Aorta (tissue), 5 donors: ENCODE measurements at regions not wholly inside any gene's neighbourhood (a gene's known extent, or its start where the extent isn't known, plus 50 kb on each side); places are given as distances from the start of the nearest gene placed in this dataset.
"Not testable (repeated sequence)": the region's sequence is repeated elsewhere in the genome, so short reads cannot be mapped to it uniquely, and the experiment has no call there.

Experiments used
- ATAC-seq: fragments of 200-7000 bp; cut with Tn5 transposase; one replicate; pipeline ENCODE4 v1.9.1; 2022; ENCODE audit warnings: moderate library complexity; ENCODE audit not compliant: low FRiP score
- DNase-seq, 2 donors: peaks; one replicate each; pipeline ENCODE4 v3.0.0-alpha.2; 2020
- H3K27ac ChIP-seq, 2 donors: one replicate each; pipeline ENCODE4 v1.5.1; 2013; ENCODE audit warnings: low read length in 2 of 2, mild to moderate bottlenecking in 2 of 2, moderate library complexity in 2 of 2, control low read depth in 1 of 2, inconsistent platforms in 1 of 2, low read depth in 1 of 2
- H3K27me3 ChIP-seq, 2 donors: one replicate each; pipeline ENCODE4 v1.6.1; 2013; ENCODE audit warnings: control low read depth in 1 of 2, low read length in 1 of 2, mild to moderate bottlenecking in 1 of 2, moderate library complexity in 1 of 2; ENCODE audit not compliant: insufficient read depth in 2 of 2, control insufficient read depth in 1 of 2
- H3K36me3 ChIP-seq, 2 donors: one replicate each; pipeline ENCODE4 v1.6.1; 2013; ENCODE audit warnings: control low read depth in 1 of 2, low read length in 1 of 2, mild to moderate bottlenecking in 1 of 2; ENCODE audit not compliant: insufficient read depth in 2 of 2, control insufficient read depth in 1 of 2
- H3K4me1 ChIP-seq, 2 donors: one replicate each; pipeline ENCODE4 v1.6.1; 2013; ENCODE audit warnings: low read length in 2 of 2, control low read depth in 1 of 2, mild to moderate bottlenecking in 1 of 2, moderate library complexity in 1 of 2; ENCODE audit not compliant: insufficient read depth in 2 of 2, control insufficient read depth in 1 of 2
- H3K4me3 ChIP-seq, 2 donors: one replicate each; pipeline ENCODE4 v1.5.1; 2013; ENCODE audit warnings: low read length in 2 of 2, control low read depth in 1 of 2, mild to moderate bottlenecking in 1 of 2
- H3K9me3 ChIP-seq: one replicate; pipeline ENCODE4 v1.6.1; 2013; ENCODE audit warnings: mild to moderate bottlenecking, low read length; ENCODE audit not compliant: control insufficient read depth
- WGBS, 2 donors: extraction: QIAGEN DNeasy Blood & Tissue Kit; methylation state at CpG; one replicate each; pipeline ENCODE4 v1.1.7; 2013; 5-methylcytosine and 5-hydroxymethylcytosine counted together
- intact Hi-C, 2 donors: fragments of 100-400 bp; cut with DNase I; formaldehyde crosslinking; loops; one replicate each; pipeline versions ENCODE4 v1.14.2 to v1.15.0; 2022
- donor health status: healthy with polysubstance abuse.
- donor health status: Bipolar disorder and iron deficiency.
- donor health status: DM: no; HTN: no; CAD: no.
- donor health status: DM: no; HTN: no; CAD: no.
- donor health status: DM: yes; HTN: yes; CAD: no.

GRCh38 chr11:45000918-45001317 is 50.2 kb upstream of the TP53I11 start:
- no peak for DNase-seq
- H3K27me3 ChIP-seq = no peaks in the 10 kb centered on the region
- ATAC-seq = no peak
- intact Hi-C loops = no loop called here
- H3K9me3 ChIP-seq = no peaks in the 10 kb centered on the region
- H3K27ac ChIP-seq = no peak overlapping the region
- H3K36me3 ChIP-seq = no peaks in the 10 kb centered on the region
- no peak overlapping the region for H3K4me3 ChIP-seq
- 89 to 91% methylated on average over 4 of the region's 4 CpGs for WGBS, 2 donors
- H3K4me1 ChIP-seq = no peaks in the 10 kb centered on the region

DNA sequence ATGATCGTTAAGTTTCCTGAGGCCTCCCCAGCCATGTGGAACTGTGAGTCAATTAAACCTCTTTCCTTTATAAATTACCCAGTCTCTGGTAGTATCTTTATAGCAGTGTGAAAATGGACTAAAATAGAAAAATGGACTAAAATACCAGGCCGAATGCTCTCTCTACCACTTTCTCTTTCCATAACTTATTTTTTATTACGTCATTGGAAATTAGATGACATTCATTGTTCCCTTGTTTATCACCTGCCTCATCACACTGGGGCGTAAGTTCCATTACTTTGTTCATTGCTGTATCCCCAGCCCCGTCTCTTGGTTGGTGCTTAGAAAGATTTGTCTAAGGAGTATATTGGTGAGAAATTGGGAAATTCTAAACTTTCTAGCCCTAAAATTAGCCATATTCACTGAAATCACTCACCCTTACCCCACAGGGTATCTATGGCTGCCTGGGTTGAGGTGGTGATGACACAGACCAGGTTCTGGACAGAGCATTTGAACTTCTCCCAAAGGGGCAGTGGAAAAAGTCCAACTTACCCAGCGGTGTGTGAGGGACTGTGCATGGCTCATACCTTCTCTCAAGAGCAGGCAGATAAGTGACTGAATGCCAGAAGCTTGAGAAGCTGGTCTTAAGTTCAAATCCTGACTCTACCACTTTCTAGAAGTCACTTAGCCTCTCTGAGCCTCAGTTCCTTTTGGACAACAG is 50.9 kb upstream of the TP53I11 start:
- ATAC-seq = no peak

GRCh38 chr11:45005106-45005505 is 54.4 kb upstream of the TP53I11 start:
- no peak overlapping the region for H3K27ac ChIP-seq
- intact Hi-C loops = no loop called here
- H3K4me1 ChIP-seq = no peaks in the 10 kb centered on the region
- H3K36me3 ChIP-seq = no peaks in the 10 kb centered on the region
- peaks cover 0 to 2% of the 10 kb centered on the region in 2 donors for H3K27me3 ChIP-seq
- no peak overlapping the region for H3K4me3 ChIP-seq
- no peaks in the 10 kb centered on the region for H3K9me3 ChIP-seq
- ATAC-seq (no peak), DNase-seq (no peak)
- WGBS, 2 donors = 85% methylated on average over 1 of the region's 1 CpG

More for the DNA sequence above, 50.9 kb upstream of the TP53I11 start:
- no peak for DNase-seq
- no peak overlapping the region for H3K27ac ChIP-seq
- no peak overlapping the region for H3K4me3 ChIP-seq
- WGBS, 2 donors = 78 to 86% methylated on average over 6 of the region's 6 CpGs
- no peaks in the 10 kb centered on the region for H3K4me1 ChIP-seq
- no peaks in the 10 kb centered on the region for H3K36me3 ChIP-seq
- no peaks in the 10 kb centered on the region for H3K27me3 ChIP-seq
- intact Hi-C loops = no loop called here
- H3K9me3 ChIP-seq = no peaks in the 10 kb centered on the region

DNA sequence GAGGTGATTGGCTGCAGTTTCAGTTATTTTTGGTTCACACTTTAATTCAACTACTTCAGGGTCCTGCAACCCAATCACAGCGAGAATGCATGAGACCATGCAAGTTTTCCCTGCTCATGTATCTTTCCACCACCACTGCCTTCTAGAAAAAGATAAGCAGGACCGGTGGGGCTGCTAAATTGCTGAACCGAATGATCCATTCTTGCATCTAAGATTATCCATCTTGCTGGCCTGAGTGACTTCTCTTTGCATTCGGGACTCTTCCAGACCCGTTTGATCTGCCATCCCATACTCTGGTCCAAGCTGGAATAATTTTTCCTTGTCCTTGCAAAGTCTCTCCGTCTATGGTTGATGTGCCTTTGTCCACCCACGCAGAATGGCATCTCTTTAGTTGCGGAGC is 56.3 kb upstream of the TP53I11 start:
- 54 to 62% methylated on average over 8 of the region's 8 CpGs for WGBS, 2 donors
- Histone ChIP-seq H3K9me3 (no peaks in the 10 kb centered on the region), H3K36me3 (no peaks in the 10 kb centered on the region), H3K27ac (no peak overlapping the region), H3K4me3 (no peak overlapping the region), H3K4me1 (no peaks in the 10 kb centered on the region), H3K27me3 (peaks cover 0 to 3% of the 10 kb centered on the region in 2 donors)
- intact Hi-C loops = no loop called here
- ATAC-seq (no peak), DNase-seq (no peak)

DNA sequence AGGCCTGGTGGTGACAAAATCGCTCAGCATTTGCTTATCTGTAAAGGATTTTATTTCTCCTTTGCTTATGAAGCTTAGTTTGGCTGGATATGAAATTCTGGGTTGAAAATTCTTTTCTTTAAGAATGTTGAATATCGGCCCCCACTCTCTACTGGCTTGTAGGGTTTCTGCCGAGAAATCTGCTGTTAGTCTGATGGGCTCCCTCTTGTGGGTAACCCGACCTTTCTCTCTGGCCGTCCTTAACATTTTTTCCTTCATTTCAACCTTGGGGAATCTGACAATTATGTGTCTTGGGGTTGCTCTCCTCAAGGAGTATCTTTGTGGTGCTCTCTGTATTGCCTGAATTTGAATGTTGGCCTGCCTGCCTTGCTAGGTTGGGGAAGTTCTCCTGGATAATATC is 65.3 kb upstream of the TP53I11 start:
- H3K9me3 ChIP-seq, H3K4me1 ChIP-seq, H3K36me3 ChIP-seq, intact Hi-C loops, ATAC-seq, H3K27ac ChIP-seq, H3K4me3 ChIP-seq, DNase-seq, H3K27me3 ChIP-seq: not testable (repeated sequence)
- WGBS, 2 donors = 60 to 70% methylated on average over 5 of the region's 5 CpGs

DNA sequence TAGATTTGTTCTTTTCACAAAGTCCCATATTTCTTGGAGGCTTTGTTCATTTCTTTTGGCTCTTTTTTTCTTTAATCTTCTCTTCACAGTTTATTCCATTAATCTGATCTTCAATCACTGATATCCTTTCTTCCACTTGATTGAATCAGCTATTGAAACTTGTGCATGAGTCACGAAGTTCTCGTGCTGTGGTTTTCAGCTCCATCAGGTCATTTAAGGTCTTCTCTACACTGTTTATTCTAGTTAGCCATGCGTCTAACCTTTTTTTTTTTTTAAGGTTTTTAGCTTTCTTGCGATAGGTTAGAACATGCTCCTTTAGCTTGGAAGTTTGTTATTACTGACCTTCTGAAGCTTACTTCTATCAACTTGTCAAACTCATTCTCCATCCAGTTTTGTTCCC is 65.8 kb upstream of the TP53I11 start:
- DNase-seq, H3K27me3 ChIP-seq, H3K36me3 ChIP-seq, H3K4me1 ChIP-seq, intact Hi-C loops, H3K9me3 ChIP-seq, H3K4me3 ChIP-seq, ATAC-seq, H3K27ac ChIP-seq: not testable (repeated sequence)
- 75 to 80% methylated on average over 4 of the region's 4 CpGs for WGBS, 2 donors

DNA sequence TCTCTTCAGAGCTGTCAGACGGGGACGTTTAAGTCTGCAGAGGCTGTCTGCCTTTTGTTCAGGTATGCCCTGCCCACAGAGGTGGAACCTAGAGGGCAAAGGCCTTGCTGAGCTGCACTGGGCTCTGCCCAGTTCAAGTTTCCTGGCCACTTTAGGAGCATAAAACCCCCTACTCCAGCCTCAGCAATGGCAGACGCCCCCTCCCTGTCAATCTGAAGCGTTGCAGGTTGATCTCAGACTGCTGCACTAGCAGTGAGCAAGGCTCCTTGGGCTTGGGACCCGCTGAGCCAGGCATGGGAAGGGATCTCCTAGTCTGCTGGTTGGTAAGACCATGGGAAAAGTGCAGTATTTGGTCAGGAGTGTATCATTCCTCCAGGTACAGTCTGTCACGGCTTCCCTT is 66.6 kb upstream of the TP53I11 start:
- no peak for ATAC-seq
- Histone ChIP-seq H3K36me3 (no peaks in the 10 kb centered on the region), H3K27ac (no peak overlapping the region), H3K9me3 (no peaks in the 10 kb centered on the region), H3K4me1 (peaks cover 0 to 3% of the 10 kb centered on the region in 2 donors), H3K4me3 (no peak overlapping the region), H3K27me3 (no peaks in the 10 kb centered on the region)
- intact Hi-C loops = no loop called here
- no peak for DNase-seq
- 63 to 67% methylated on average over 6 of the region's 6 CpGs for WGBS, 2 donors

GRCh38 chr11:45021001-45021400 is 70.3 kb upstream of the TP53I11 start:
- peaks cover 0 to 3% of the 10 kb centered on the region in 2 donors for H3K4me1 ChIP-seq
- no peaks in the 10 kb centered on the region for H3K36me3 ChIP-seq
- DNase-seq (peak in 1 of 2 donors; percentile 64), ATAC-seq (no peak)
- no peaks in the 10 kb centered on the region for H3K9me3 ChIP-seq
- H3K4me3 ChIP-seq = no peak overlapping the region
- intact Hi-C loops = loop anchor here (5.0 kb wide), 1 partner anchor 66 kb away; no protein-coding TSS in a partner anchor
- H3K27me3 ChIP-seq = no peaks in the 10 kb centered on the region
- no peak overlapping the region for H3K27ac ChIP-seq

GRCh38 chr11:45021692-45022141 is 71.0 kb upstream of the TP53I11 start:
- WGBS, 2 donors = 3 to 5% methylated on average over 9 of the region's 9 CpGs
- Histone ChIP-seq H3K4me1 (peaks cover 0 to 3% of the 10 kb centered on the region in 2 donors), H3K27ac (peak overlapping the region in 1 of 2 donors; percentile 16), H3K27me3 (no peaks in the 10 kb centered on the region), H3K36me3 (no peaks in the 10 kb centered on the region), H3K9me3 (no peaks in the 10 kb centered on the region), H3K4me3 (no peak overlapping the region)
- intact Hi-C loops = loop anchor here (5.0 kb wide), 1 partner anchor 66 kb away; no protein-coding TSS in a partner anchor
- ATAC-seq (peak; percentile 87), DNase-seq (peak; percentile 90 to 91)
